ENCODE measurements at regions not wholly inside any gene's neighbourhood (a gene's known extent, or its start where the extent isn't known, plus 50 kb on each side); places are given as distances from the start of the nearest gene placed in this dataset.
A peak's percentile ranks its signal among the peaks of the same experiment; 100 is the strongest.
"Not testable (repeated sequence)": the region's sequence is repeated elsewhere in the genome, so short reads cannot be mapped to it uniquely, and the experiment has no call there.

GRCh38 chr5:112594095-112594850 is 143.4 kb upstream of the APC start:
- ATAC-seq, result no peak
- peak in 1 of 4 donors; percentile 22 for DNase-seq
- H3K27me3 ChIP-seq, result no peaks in the 10 kb centered on the region
- TF ChIP-seq, protein P1, sequence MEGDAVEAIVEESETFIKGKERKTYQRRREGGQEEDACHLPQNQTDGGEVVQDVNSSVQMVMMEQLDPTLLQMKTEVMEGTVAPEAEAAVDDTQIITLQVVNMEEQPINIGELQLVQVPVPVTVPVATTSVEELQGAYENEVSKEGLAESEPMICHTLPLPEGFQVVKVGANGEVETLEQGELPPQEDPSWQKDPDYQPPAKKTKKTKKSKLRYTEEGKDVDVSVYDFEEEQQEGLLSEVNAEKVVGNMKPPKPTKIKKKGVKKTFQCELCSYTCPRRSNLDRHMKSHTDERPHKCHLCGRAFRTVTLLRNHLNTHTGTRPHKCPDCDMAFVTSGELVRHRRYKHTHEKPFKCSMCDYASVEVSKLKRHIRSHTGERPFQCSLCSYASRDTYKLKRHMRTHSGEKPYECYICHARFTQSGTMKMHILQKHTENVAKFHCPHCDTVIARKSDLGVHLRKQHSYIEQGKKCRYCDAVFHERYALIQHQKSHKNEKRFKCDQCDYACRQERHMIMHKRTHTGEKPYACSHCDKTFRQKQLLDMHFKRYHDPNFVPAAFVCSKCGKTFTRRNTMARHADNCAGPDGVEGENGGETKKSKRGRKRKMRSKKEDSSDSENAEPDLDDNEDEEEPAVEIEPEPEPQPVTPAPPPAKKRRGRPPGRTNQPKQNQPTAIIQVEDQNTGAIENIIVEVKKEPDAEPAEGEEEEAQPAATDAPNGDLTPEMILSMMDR (IDR thresholded peaks at IDR 0.05), result no peak
- no peak for TF ChIP-seq POLR2A (IDR thresholded peaks at IDR 0.05)
- no peak overlapping the region for H3K27ac ChIP-seq
- H3K4me3 ChIP-seq, result no peak overlapping the region
- 57 to 61% methylated on average over 6 of the region's 6 CpGs for WGBS, 2 donors
- no peaks in the 10 kb centered on the region for H3K36me3 ChIP-seq (replicated peaks in 1 of 2; ENCODE audit: insufficient read depth in 1 of 2, low read depth in 2 of 2)
- no peaks in the 10 kb centered on the region for H3K4me1 ChIP-seq
- no peaks in the 10 kb centered on the region for H3K9me3 ChIP-seq
- intact Hi-C loops (cut with DNase I), result no loop called here

DNA sequence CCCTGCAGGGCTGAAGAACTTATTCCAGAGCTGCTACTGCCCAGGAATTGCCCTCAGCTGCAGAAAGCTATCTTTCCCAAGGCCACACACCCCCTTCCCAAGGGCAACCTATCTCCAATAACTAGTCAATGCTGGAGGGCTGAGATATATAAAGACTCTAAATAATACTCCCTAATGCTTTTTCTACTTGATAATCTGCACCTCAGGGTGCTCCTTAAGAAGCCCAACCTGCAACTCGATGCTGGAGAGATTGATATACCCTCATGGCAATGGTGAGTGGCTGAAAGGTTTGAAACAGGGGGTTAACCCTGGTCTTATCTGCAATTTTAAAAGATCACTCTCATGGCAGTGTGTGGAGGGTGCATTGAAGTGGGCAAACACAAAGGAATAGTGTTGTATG is 142.7 kb upstream of the APC start:
- Histone ChIP-seq H3K4me1 (no peaks in the 10 kb centered on the region), H3K27me3 (no peaks in the 10 kb centered on the region), H3K36me3 (replicated peaks in 1 of 2; ENCODE audit: insufficient read depth in 1 of 2, low read depth in 2 of 2) (no peaks in the 10 kb centered on the region), H3K4me3 (no peak overlapping the region), H3K9me3 (no peaks in the 10 kb centered on the region), H3K27ac (no peak overlapping the region)
- ATAC-seq, result no peak
- DNase-seq, result no peak
- TF ChIP-seq, protein P1 (IDR thresholded peaks at IDR 0.05), result no peak
- TF ChIP-seq POLR2A (IDR thresholded peaks at IDR 0.05), result no peak
- intact Hi-C loops (cut with DNase I), result no loop called here
- WGBS, 2 donors, result 57 to 60% methylated on average over 1 of the region's 1 CpG

DNA sequence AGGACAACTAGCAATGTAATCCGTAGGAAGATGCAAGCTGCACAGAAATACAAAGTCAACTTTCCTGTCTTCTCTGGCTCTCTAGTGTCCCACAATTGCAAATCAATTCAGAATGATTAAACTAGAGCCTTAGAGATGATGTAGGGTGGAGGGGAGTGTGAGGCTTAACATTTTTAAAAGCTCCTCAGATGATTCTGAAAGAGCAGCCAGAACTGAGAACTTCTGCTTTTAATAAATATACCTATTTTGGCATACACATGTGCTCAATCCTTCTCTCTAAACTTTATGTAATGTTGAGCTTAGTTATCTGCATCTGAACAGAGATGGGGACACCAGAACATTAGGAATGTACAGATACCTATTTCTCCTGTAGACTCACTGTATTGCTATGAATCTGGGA is 139.9 kb upstream of the APC start:
- Histone ChIP-seq H3K4me1 (no peaks in the 10 kb centered on the region), H3K27me3 (no peaks in the 10 kb centered on the region), H3K36me3 (replicated peaks in 1 of 2; ENCODE audit: insufficient read depth in 1 of 2, low read depth in 2 of 2) (no peaks in the 10 kb centered on the region), H3K4me3 (no peak overlapping the region), H3K9me3 (no peaks in the 10 kb centered on the region), H3K27ac (no peak overlapping the region)
- ATAC-seq, result no peak
- WGBS, 2 donors, result 57 to 83% methylated on average over 1 of the region's 1 CpG
- DNase-seq, result no peak
- no peak for TF ChIP-seq POLR2A (IDR thresholded peaks at IDR 0.05)
- TF ChIP-seq, protein P1 (IDR thresholded peaks at IDR 0.05), result no peak
- intact Hi-C loops (cut with DNase I), result no loop called here

DNA sequence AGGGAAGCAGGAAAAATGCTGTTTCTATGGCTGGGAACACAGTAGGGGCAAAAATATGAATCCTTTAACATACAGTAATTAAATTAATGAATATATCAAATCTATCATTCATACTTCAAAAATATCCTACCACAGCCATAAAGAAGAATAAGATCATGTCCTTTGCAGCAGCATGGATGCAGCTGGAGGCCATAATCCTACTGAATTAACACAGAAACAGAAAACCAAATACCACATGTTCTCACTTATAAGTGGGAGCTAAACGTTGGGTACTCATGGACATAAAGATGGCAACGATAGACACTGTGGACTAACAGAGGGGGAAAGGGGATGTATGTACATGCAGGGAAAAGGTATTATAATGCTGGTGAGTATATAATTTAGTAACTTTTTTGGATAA is 137.2 kb upstream of the APC start:
- intact Hi-C loops (cut with DNase I); DNase-seq; ATAC-seq; H3K4me1 ChIP-seq; H3K4me3 ChIP-seq; H3K27me3 ChIP-seq; H3K9me3 ChIP-seq; H3K36me3 ChIP-seq (replicated peaks in 1 of 2; ENCODE audit: insufficient read depth in 1 of 2, low read depth in 2 of 2); H3K27ac ChIP-seq: not testable (repeated sequence)
- WGBS, 2 donors, result 24 to 36% methylated on average over 2 of the region's 2 CpGs

GRCh38 chr5:112604732-112605630 is 132.7 kb upstream of the APC start:
- no peak for DNase-seq
- intact Hi-C loops (cut with DNase I), result no loop called here

More at GRCh38 chr5:112604732-112605630, 132.7 kb upstream of the APC start:
- Histone ChIP-seq H3K27me3 (no peaks in the 10 kb centered on the region), H3K27ac (no peak overlapping the region), H3K36me3 (replicated peaks in 1 of 2; ENCODE audit: insufficient read depth in 1 of 2, low read depth in 2 of 2) (no peaks in the 10 kb centered on the region), H3K4me3 (no peak overlapping the region), H3K9me3 (no peaks in the 10 kb centered on the region), H3K4me1 (no peaks in the 10 kb centered on the region)
- no peak for ATAC-seq
- TF ChIP-seq, protein P1 (IDR thresholded peaks at IDR 0.05), result peak in 1 of 7 experiments; percentile 8
- no peak for TF ChIP-seq POLR2A (IDR thresholded peaks at IDR 0.05)
- WGBS, 2 donors, result 21 to 22% methylated on average over 2 of the region's 2 CpGs
